Loucy (cell line): ENCODE measurements at regions not wholly inside any gene's neighbourhood (a gene's known extent, or its start where the extent isn't known, plus 50 kb on each side); places are given as distances from the start of the nearest gene placed in this dataset.

Source experiments
- H2AFZ ChIP-seq: fragments of 200-600 bp; sonication (generic); 2 replicates; pipeline ENCODE4 v1.6.0; 2016; ENCODE audit warnings: antibody characterized with exemption, mild to moderate bottlenecking, low read length, moderate library complexity
- H3F3A ChIP-seq: fragments of 200-600 bp; 2 replicates; pipeline ENCODE4 v1.6.0; 2016; ENCODE audit warnings: antibody characterized with exemption, low read depth, mild to moderate bottlenecking
- H3K27me3 ChIP-seq: fragments of 200-600 bp; sonication (generic); 2 replicates; pipeline ENCODE4 v1.6.1; 2014; ENCODE audit warnings: low read length, mild to moderate bottlenecking; ENCODE audit not compliant: insufficient read depth, poor library complexity, severe bottlenecking
- H3K36me3 ChIP-seq: fragments of 200-600 bp; sonication (generic); 2 replicates; pipeline ENCODE4 v1.6.1; 2016; ENCODE audit warnings: low read length; ENCODE audit not compliant: insufficient read depth
- H3K4me1 ChIP-seq: fragments of 200-600 bp; sonication (generic); 2 replicates; pipeline ENCODE4 v1.5.1; 2014; ENCODE audit warnings: low read length, mild to moderate bottlenecking; ENCODE audit not compliant: insufficient read depth, poor library complexity, severe bottlenecking
- H3K4me2 ChIP-seq: fragments of 200-600 bp; sonication (generic); 2 replicates; pipeline ENCODE4 v1.6.0; 2014; ENCODE audit warnings: antibody characterized with exemption, low read length, low read depth, mild to moderate bottlenecking; ENCODE audit not compliant: poor library complexity, severe bottlenecking
- H3K4me3 ChIP-seq: fragments of 200-600 bp; sonication (generic); 2 replicates; pipeline ENCODE4 v1.5.1; 2014; ENCODE audit warnings: low read length, mild to moderate bottlenecking, mixed read lengths; ENCODE audit not compliant: poor library complexity, severe bottlenecking
- H3K79me2 ChIP-seq: fragments of 200-600 bp; sonication (generic); 2 replicates; pipeline ENCODE4 v1.6.1; 2014; ENCODE audit warnings: low read length; ENCODE audit not compliant: insufficient read depth
- H3K9ac ChIP-seq: fragments of 200-600 bp; sonication (generic); 2 replicates; pipeline ENCODE4 v1.6.0; 2014; ENCODE audit warnings: mild to moderate bottlenecking, low read depth, low read length, moderate library complexity; ENCODE audit not compliant: poor library complexity, severe bottlenecking
- H3K9me2 ChIP-seq: fragments of 200-600 bp; sonication (generic); replicated peaks from 2 replicates; pipeline ENCODE4 v1.6.1; 2016; ENCODE audit warnings: low read depth, low read length, mixed read lengths
- H3K9me3 ChIP-seq: fragments of 200-600 bp; sonication (generic); 2 replicates; pipeline ENCODE4 v1.6.1; 2014; ENCODE audit warnings: mild to moderate bottlenecking, antibody characterized with exemption, low read length, low read depth; ENCODE audit not compliant: insufficient read depth
- H4K20me1 ChIP-seq: fragments of 200-600 bp; sonication (generic); 2 replicates; pipeline ENCODE4 v1.6.0; 2014; ENCODE audit warnings: antibody characterized with exemption, low read length, mild to moderate bottlenecking; ENCODE audit not compliant: insufficient read depth, poor library complexity, severe bottlenecking
- CTCF ChIP-seq: fragments of 200-600 bp; sonication (generic); conservative IDR thresholded peaks from 2 replicates; pipeline ENCODE4 v1.5.1; 2014; ENCODE audit warnings: mild to moderate bottlenecking, antibody characterized with exemption, low read length
- EZH2phosphoT487 ChIP-seq: fragments of 200-600 bp; IDR thresholded peaks from 2 replicates; pipeline ENCODE4 v1.6.1; 2018; ENCODE audit warnings: antibody characterized with exemption, mild to moderate bottlenecking, moderate library complexity, borderline replicate concordance

GRCh38 chr16:86824751-86825296 lies 246.5 kb downstream of the FOXL1 start:
- H3K9ac ChIP-seq: no peak overlapping the region
- H2AFZ ChIP-seq: no peak overlapping the region
- no peaks in the 10 kb centered on the region for H3K79me2 ChIP-seq
- peaks cover 58% of the 10 kb centered on the region for H3K4me1 ChIP-seq
- no peaks in the 10 kb centered on the region for H3K27me3 ChIP-seq
- H4K20me1 ChIP-seq: no peaks in the 10 kb centered on the region
- no peaks in the 10 kb centered on the region for H3K9me2 ChIP-seq
- no peaks in the 10 kb centered on the region for H3F3A ChIP-seq
- no peaks in the 10 kb centered on the region for H3K9me3 ChIP-seq
- peak overlapping the region; percentile 7 for H3K4me3 ChIP-seq
- no peak for TF ChIP-seq EZH2phosphoT487
- TF ChIP-seq CTCF: no peak
- H3K36me3 ChIP-seq: no peaks in the 10 kb centered on the region
- peak overlapping the region; percentile 55 for H3K4me2 ChIP-seq

- Histone ChIP-seq H3K9ac (no peak overlapping the region), H3K36me3 (no peaks in the 10 kb centered on the region), H3K4me1 (peaks cover 58% of the 10 kb centered on the region), H3K27me3 (no peaks in the 10 kb centered on the region), H3K9me2 (no peaks in the 10 kb centered on the region), H3K4me2 (no peak overlapping the region), H3K79me2 (no peaks in the 10 kb centered on the region), H4K20me1 (no peaks in the 10 kb centered on the region), H3K4me3 (no peak overlapping the region), H3K9me3 (no peaks in the 10 kb centered on the region), H2AFZ (no peak overlapping the region), H3F3A (no peaks in the 10 kb centered on the region)
- TF ChIP-seq CTCF: no peak
- no peak for TF ChIP-seq EZH2phosphoT487
These were observed 247.3 kb downstream of the FOXL1 start for GRCh38 chr16:86825631-86826030.

GRCh38 chr16:86826941-86827340 lies 248.6 kb downstream of the FOXL1 start:
- Histone ChIP-seq H3K4me2 (no peak overlapping the region), H3K79me2 (no peaks in the 10 kb centered on the region), H3K9me2 (no peaks in the 10 kb centered on the region), H3F3A (no peaks in the 10 kb centered on the region), H3K4me3 (no peak overlapping the region), H3K9ac (no peak overlapping the region), H3K4me1 (peaks cover 50% of the 10 kb centered on the region), H3K27me3 (no peaks in the 10 kb centered on the region), H4K20me1 (no peaks in the 10 kb centered on the region), H3K36me3 (no peaks in the 10 kb centered on the region), H3K9me3 (no peaks in the 10 kb centered on the region), H2AFZ (no peak overlapping the region)
- TF ChIP-seq EZH2phosphoT487: no peak
- no peak for TF ChIP-seq CTCF
